ENCODE measurements at regions not wholly inside any gene's neighbourhood (a gene's known extent, or its start where the extent isn't known, plus 50 kb on each side); places are given as distances from the start of the nearest gene placed in this dataset.

GRCh38 chr20:40230486-40230885 lies 458.6 kb downstream of the MAFB start:
- DNase-seq (ENCODE audit: low read depth in 2 of 2): no peak

GRCh38 chr20:40225596-40225995 lies 463.4 kb downstream of the MAFB start:
- DNase-seq (ENCODE audit: low read depth in 2 of 2): no peak

GRCh38 chr20:40223810-40224209 lies 465.2 kb downstream of the MAFB start:
- DNase-seq (ENCODE audit: low read depth in 2 of 2): no peak

- no peak for DNase-seq (ENCODE audit: low read depth in 2 of 2)
Measured at GRCh38 chr20:40218971-40219370, 470.1 kb downstream of the MAFB start.

GRCh38 chr20:40218316-40218969 lies 470.6 kb downstream of the MAFB start:
- DNase-seq (ENCODE audit: low read depth in 2 of 2): no peak

GRCh38 chr20:40207655-40208054 lies 481.4 kb downstream of the MAFB start:
- no peak for DNase-seq (ENCODE audit: low read depth in 2 of 2)

GRCh38 chr20:40205971-40206370 lies 483.1 kb downstream of the MAFB start:
- DNase-seq (ENCODE audit: low read depth in 2 of 2): no peak

GRCh38 chr20:40203032-40203431 lies 486.0 kb downstream of the MAFB start:
- DNase-seq (ENCODE audit: low read depth in 2 of 2): no peak

GRCh38 chr20:40197691-40198090 lies 491.3 kb downstream of the MAFB start:
- no peak for DNase-seq (ENCODE audit: low read depth in 2 of 2)

GRCh38 chr20:40196846-40197436 lies 492.1 kb downstream of the MAFB start:
- no peak for DNase-seq (ENCODE audit: low read depth in 2 of 2)

- no peak for DNase-seq (ENCODE audit: low read depth in 2 of 2)
Measured at GRCh38 chr20:40195742-40196141, 493.3 kb downstream of the MAFB start.

- DNase-seq (ENCODE audit: low read depth in 2 of 2): no peak
Measured at GRCh38 chr20:40192529-40192928, 496.5 kb downstream of the MAFB start.

- no peak for DNase-seq (ENCODE audit: low read depth in 2 of 2)
Measured at GRCh38 chr20:40192081-40192480, 497.0 kb downstream of the MAFB start.

GRCh38 chr20:40191573-40191972 lies 497.5 kb downstream of the MAFB start:
- no peak for DNase-seq (ENCODE audit: low read depth in 2 of 2)

- no peak for DNase-seq (ENCODE audit: low read depth in 2 of 2)
Measured at GRCh38 chr20:40189621-40190020, 499.4 kb downstream of the MAFB start.

- no peak for DNase-seq (ENCODE audit: low read depth in 2 of 2)
Measured at GRCh38 chr20:40188319-40188718, 500.7 kb downstream of the MAFB start.

GRCh38 chr20:40186826-40187225 lies 502.2 kb downstream of the MAFB start:
- no peak for DNase-seq (ENCODE audit: low read depth in 2 of 2)

GRCh38 chr20:40181676-40182075 lies 507.4 kb downstream of the MAFB start:
- DNase-seq (ENCODE audit: low read depth in 2 of 2): no peak

GRCh38 chr20:40176098-40176841 lies 512.8 kb downstream of the MAFB start:
- DNase-seq (ENCODE audit: low read depth in 2 of 2): no peak

GRCh38 chr20:40175296-40175695 lies 513.7 kb downstream of the MAFB start:
- no peak for DNase-seq (ENCODE audit: low read depth in 2 of 2)

- DNase-seq (ENCODE audit: low read depth in 2 of 2): no peak
Measured at GRCh38 chr20:40173872-40174271, 515.2 kb downstream of the MAFB start.

GRCh38 chr20:40168981-40169620 lies 519.9 kb downstream of the MAFB start:
- no peak for DNase-seq (ENCODE audit: low read depth in 2 of 2)

GRCh38 chr20:40161391-40161790 lies 527.6 kb downstream of the MAFB start:
- DNase-seq (ENCODE audit: low read depth in 2 of 2): no peak

Measured in fibroblast of skin of left quadriceps (primary cell).